Hepatocyte (in vitro differentiated cells): ENCODE measurements at regions not wholly inside any gene's neighbourhood (a gene's known extent, or its start where the extent isn't known, plus 50 kb on each side); places are given as distances from the start of the nearest gene placed in this dataset.
A peak's percentile ranks its signal among the peaks of the same experiment; 100 is the strongest.

ENCODE experiments used
- DNase-seq: peaks from one replicate; pipeline ENCODE4 v3.0.0-alpha.2; 2016; ENCODE audit warnings: low spot score
- H2AFZ ChIP-seq: fragments of 200-600 bp; sonication (generic); 2 replicates; pipeline ENCODE4 v1.6.0; 2016; ENCODE audit warnings: antibody characterized with exemption, mild to moderate bottlenecking
- H3K27ac ChIP-seq: fragments of 200-600 bp; sonication (generic); 2 replicates; pipeline ENCODE4 v1.5.1; 2016; ENCODE audit warnings: mild to moderate bottlenecking
- H3K27me3 ChIP-seq: fragments of 200-600 bp; sonication (generic); 2 replicates; pipeline ENCODE4 v1.6.1; 2016
- H3K36me3 ChIP-seq: fragments of 200-600 bp; sonication (generic); replicated peaks from 2 replicates; pipeline ENCODE4 v1.5.1; 2016; ENCODE audit warnings: low read depth; ENCODE audit not compliant: insufficient read depth
- H3K4me1 ChIP-seq: fragments of 200-600 bp; sonication (generic); 2 replicates; pipeline ENCODE4 v1.5.1; 2016; ENCODE audit warnings: mild to moderate bottlenecking, moderate library complexity; ENCODE audit not compliant: insufficient read depth
- H3K4me2 ChIP-seq: fragments of 200-600 bp; sonication (generic); 2 replicates; pipeline ENCODE4 v1.6.0; 2016
- H3K4me3 ChIP-seq: fragments of 200-600 bp; sonication (generic); 2 replicates; pipeline ENCODE4 v1.5.1; 2016; ENCODE audit warnings: mild to moderate bottlenecking
- H3K79me2 ChIP-seq: fragments of 200-600 bp; sonication (generic); 2 replicates; pipeline ENCODE4 v1.6.0; 2017; ENCODE audit warnings: mild to moderate bottlenecking
- H3K9me2 ChIP-seq: fragments of 200-600 bp; sonication (generic); replicated peaks from 2 replicates; pipeline ENCODE4 v1.6.0; 2017; ENCODE audit warnings: mild to moderate bottlenecking; ENCODE audit not compliant: insufficient read depth
- H3K9me3 ChIP-seq: fragments of 200-600 bp; sonication (generic); 2 replicates; pipeline ENCODE4 v1.5.1; 2016; ENCODE audit warnings: low read depth, mild to moderate bottlenecking
- H4K20me1 ChIP-seq: fragments of 200-600 bp; sonication (generic); 2 replicates; pipeline ENCODE4 v1.6.0; 2016; ENCODE audit warnings: mild to moderate bottlenecking; ENCODE audit not compliant: insufficient read depth, poor library complexity, severe bottlenecking
- CTCF ChIP-seq: fragments of 200-600 bp; sonication (generic); IDR thresholded peaks from 2 replicates; pipeline ENCODE4 v1.5.1; 2016; ENCODE audit warnings: antibody characterized with exemption, mild to moderate bottlenecking; ENCODE audit not compliant: poor library complexity
- EZH2 ChIP-seq: fragments of 200-600 bp; sonication (generic); IDR thresholded peaks from 2 replicates; pipeline ENCODE4 v1.6.1; 2016; ENCODE audit warnings: antibody characterized with exemption, mild to moderate bottlenecking, borderline replicate concordance
- EZH2phosphoT487 ChIP-seq: fragments of 200-600 bp; sonication (generic); IDR thresholded peaks from one replicate; pipeline ENCODE4 v1.6.1; 2018; ENCODE audit warnings: antibody characterized with exemption, mild to moderate bottlenecking, low read depth, moderate library complexity; ENCODE audit not compliant: unreplicated experiment, severe bottlenecking
- WGBS: methylation state at CpG from one replicate; pipeline ENCODE4 v1.1.6; 2016; ENCODE audit warnings: low lambda C conversion rate; ENCODE audit errors: missing lambda C conversion rate; 5-methylcytosine and 5-hydroxymethylcytosine counted together

- no peaks in the 10 kb centered on the region for H3K9me3 ChIP-seq
- no peaks in the 10 kb centered on the region for H4K20me1 ChIP-seq
- DNase-seq, result no peak
- no peaks in the 10 kb centered on the region for H3K27me3 ChIP-seq
- H3K9me2 ChIP-seq, result no peaks in the 10 kb centered on the region
- H3K27ac ChIP-seq, result no peak overlapping the region
- no peaks in the 10 kb centered on the region for H3K36me3 ChIP-seq
- H3K4me3 ChIP-seq, result no peak overlapping the region
- WGBS, result 97% methylated on average over 3 of the region's 3 CpGs
- H3K4me2 ChIP-seq, result no peak overlapping the region
- no peak for TF ChIP-seq CTCF
- no peak for TF ChIP-seq EZH2phosphoT487
- TF ChIP-seq EZH2, result no peak
- H3K79me2 ChIP-seq, result no peaks in the 10 kb centered on the region
- H3K4me1 ChIP-seq, result no peaks in the 10 kb centered on the region
- no peak overlapping the region for H2AFZ ChIP-seq
Observed at GRCh38 chr6:4717856-4718255, 58.3 kb upstream of the CDYL start.

DNA sequence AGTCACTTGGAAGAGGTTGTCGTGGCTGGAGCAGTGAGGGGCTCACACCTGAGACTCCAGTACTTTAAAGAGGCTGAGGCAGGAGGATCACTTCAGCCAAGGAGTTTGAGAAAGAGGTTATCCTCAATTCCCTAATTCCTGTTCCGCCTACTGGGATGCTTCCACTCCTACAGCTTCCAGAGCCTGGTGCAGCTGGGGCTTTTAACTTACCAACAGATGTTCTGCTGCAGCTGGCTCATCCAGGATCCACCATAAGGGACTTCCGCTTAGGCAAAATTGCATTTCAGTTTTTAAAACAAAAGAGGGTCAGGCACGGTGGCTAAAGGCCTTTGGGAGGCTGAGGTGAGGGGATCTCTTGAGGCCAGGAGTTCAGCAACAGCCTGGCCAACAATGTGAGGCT is 59.1 kb upstream of the CDYL start:
- no peak overlapping the region for H3K27ac ChIP-seq
- no peaks in the 10 kb centered on the region for H3K9me2 ChIP-seq
- no peak for TF ChIP-seq CTCF
- no peaks in the 10 kb centered on the region for H3K79me2 ChIP-seq
- no peak for DNase-seq
- H3K4me3 ChIP-seq, result no peak overlapping the region
- H3K4me1 ChIP-seq, result no peaks in the 10 kb centered on the region
- H3K36me3 ChIP-seq, result no peaks in the 10 kb centered on the region
- H3K4me2 ChIP-seq, result no peak overlapping the region
- no peaks in the 10 kb centered on the region for H3K27me3 ChIP-seq
- H2AFZ ChIP-seq, result no peak overlapping the region
- no peaks in the 10 kb centered on the region for H3K9me3 ChIP-seq
- WGBS, result 90% methylated on average over 4 of the region's 4 CpGs
- no peaks in the 10 kb centered on the region for H4K20me1 ChIP-seq

DNA sequence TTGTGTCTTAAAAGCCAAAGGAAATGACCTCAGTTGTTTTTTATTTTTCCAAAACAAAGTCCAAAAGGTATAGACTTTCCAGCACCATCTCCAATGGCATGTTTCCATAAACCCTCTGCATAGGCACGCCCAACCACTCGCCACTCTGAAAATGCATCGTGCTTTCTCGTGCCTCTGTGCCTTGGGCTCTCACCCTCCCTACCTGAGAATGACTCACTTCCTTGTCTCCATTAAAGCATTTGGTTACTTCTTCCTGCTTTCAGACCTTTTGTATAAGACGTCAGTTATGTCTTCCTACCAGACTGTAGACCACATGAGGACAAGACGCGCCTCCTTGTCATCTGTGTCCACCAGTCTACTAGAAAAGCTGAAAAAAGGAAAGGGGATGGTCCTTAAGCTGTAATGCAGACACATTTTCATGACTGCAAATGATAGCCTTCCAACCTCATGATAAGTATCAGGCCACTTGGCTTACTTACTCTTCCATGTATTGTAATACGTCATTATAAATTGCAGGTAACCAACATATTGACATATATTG is 61.2 kb upstream of the CDYL start:
- H2AFZ ChIP-seq, result no peak overlapping the region
- H3K36me3 ChIP-seq, result no peaks in the 10 kb centered on the region
- no peaks in the 10 kb centered on the region for H3K4me1 ChIP-seq
- no peaks in the 10 kb centered on the region for H4K20me1 ChIP-seq
- no peaks in the 10 kb centered on the region for H3K27me3 ChIP-seq
- no peaks in the 10 kb centered on the region for H3K9me2 ChIP-seq
- DNase-seq, result peak; percentile 12
- no peak overlapping the region for H3K4me3 ChIP-seq
- no peak for TF ChIP-seq EZH2
- TF ChIP-seq CTCF, result no peak
- TF ChIP-seq EZH2phosphoT487, result no peak
- 75% methylated on average over 8 of the region's 8 CpGs for WGBS
- peak overlapping the region; percentile 20 for H3K27ac ChIP-seq
- no peaks in the 10 kb centered on the region for H3K79me2 ChIP-seq
- no peak overlapping the region for H3K4me2 ChIP-seq
- no peaks in the 10 kb centered on the region for H3K9me3 ChIP-seq

DNA sequence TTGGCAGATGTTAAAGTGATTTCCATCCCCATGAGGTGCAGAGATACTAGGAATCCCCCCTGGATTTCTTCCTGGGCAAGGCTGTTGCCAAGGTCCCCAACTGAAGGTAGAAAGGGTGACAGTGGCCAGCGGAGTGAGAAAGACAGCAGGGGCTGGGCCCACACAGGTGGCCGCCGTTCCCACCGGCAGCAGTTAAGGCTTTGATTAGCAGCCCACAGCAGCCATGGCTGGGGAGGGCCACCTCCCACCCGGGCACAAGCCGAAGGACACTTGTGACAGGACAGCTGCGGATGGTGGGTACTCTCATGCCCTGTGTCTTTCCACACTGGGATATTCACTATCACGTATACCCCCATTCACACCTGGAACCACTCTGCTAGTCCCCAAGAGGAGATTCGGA is 63.9 kb upstream of the CDYL start:
- Histone ChIP-seq H2AFZ (no peak overlapping the region), H3K4me2 (no peak overlapping the region), H3K9me2 (no peaks in the 10 kb centered on the region), H3K4me1 (no peaks in the 10 kb centered on the region), H3K27me3 (no peaks in the 10 kb centered on the region), H3K27ac (no peak overlapping the region), H3K79me2 (no peaks in the 10 kb centered on the region), H3K4me3 (no peak overlapping the region), H4K20me1 (no peaks in the 10 kb centered on the region), H3K9me3 (no peaks in the 10 kb centered on the region), H3K36me3 (no peaks in the 10 kb centered on the region)
- 98% methylated on average over 9 of the region's 9 CpGs for WGBS
- no peak for DNase-seq
- TF ChIP-seq EZH2 (no peak), EZH2phosphoT487 (no peak), CTCF (no peak)
